ENCODE measurements at regions not wholly inside any gene's neighbourhood (a gene's known extent, or its start where the extent isn't known, plus 50 kb on each side); places are given as distances from the start of the nearest gene placed in this dataset.

DNA sequence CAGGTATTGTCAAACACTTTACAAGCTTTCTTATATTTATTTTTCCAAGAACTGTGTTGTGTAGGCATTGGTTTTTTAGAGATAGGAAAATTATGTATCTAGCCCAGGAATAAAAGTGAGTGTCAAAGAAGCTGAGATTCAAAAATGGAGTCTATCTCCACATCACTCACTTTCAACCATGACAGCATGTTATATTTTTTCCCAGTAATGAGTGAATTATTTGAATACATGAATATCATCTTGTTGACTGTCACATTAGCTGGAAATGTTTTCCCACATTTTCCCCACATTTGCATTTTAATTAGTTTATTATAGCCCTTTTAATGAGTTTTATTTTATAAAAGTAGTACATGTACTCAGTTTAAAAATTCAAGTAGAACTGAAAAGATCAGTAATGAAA is 693.7 kb downstream of the PCDH18 start:
- Histone ChIP-seq H4K91ac (ENCODE audit: insufficient read depth, low read depth, low read length) (no peak overlapping the region), H2BK20ac (ENCODE audit: low read depth, low read length) (no peak overlapping the region), H3K4me2 (ENCODE audit: low read depth, low read length) (no peak overlapping the region), H3K18ac (ENCODE audit: low read depth, low read length) (no peak overlapping the region), H3K4me3 (ENCODE audit: insufficient read depth, low read depth, low read length) (no peak overlapping the region), H2AFZ (replicated peaks; ENCODE audit: low read length, poor library complexity) (no peak overlapping the region), H3K23ac (ENCODE audit: low read depth, low read length) (no peak overlapping the region), H3K56ac (ENCODE audit: extremely low read depth, insufficient read depth, low read length) (no peak overlapping the region), H3K4ac (ENCODE audit: low read depth, low read length) (no peak overlapping the region), H3K9me3 (ENCODE audit: control insufficient read depth, insufficient read depth, low read length) (no peaks in the 10 kb centered on the region), H3K27me3 (ENCODE audit: control insufficient read depth, insufficient read depth, low read length) (no peaks in the 10 kb centered on the region), H3K4me1 (ENCODE audit: control insufficient read depth, insufficient read depth, low read length) (no peaks in the 10 kb centered on the region), H4K20me1 (ENCODE audit: insufficient read depth, low read length) (no peaks in the 10 kb centered on the region), H3K14ac (replicated peaks; ENCODE audit: low read depth, low read length) (no peak overlapping the region), H2AK5ac (ENCODE audit: low read depth, low read length) (no peak overlapping the region), H3K36me3 (ENCODE audit: control insufficient read depth, insufficient read depth, low read length) (no peaks in the 10 kb centered on the region), H2BK5ac (ENCODE audit: low read depth, low read length, poor library complexity, severe bottlenecking) (no peak overlapping the region), H2BK120ac (ENCODE audit: low read depth, low read length) (no peak overlapping the region), H3K9me1 (ENCODE audit: insufficient read depth, low read length) (no peaks in the 10 kb centered on the region), H4K8ac (ENCODE audit: low read depth in 2 of 2, low read length in 2 of 2) (no peak overlapping the region), H3K9ac (ENCODE audit: low read depth, low read length) (no peak overlapping the region), H4K5ac (ENCODE audit: low read depth, low read length) (no peak overlapping the region), H3K79me1 (ENCODE audit: low read depth in 1 of 2, low read length in 2 of 2) (no peaks in the 10 kb centered on the region), H2AK9ac (replicated peaks; ENCODE audit: low read depth, low read length, poor library complexity) (no peak overlapping the region), H2BK15ac (ENCODE audit: low read depth, low read length) (no peak overlapping the region), H3K27ac (ENCODE audit: insufficient read depth, low read length) (no peak overlapping the region)
- in situ Hi-C loops (cut with MboI; ENCODE audit: low sequenced_read_pairs): no loop called here
- ChIA-PET CTCF (interaction anchor here (1.1 to 1.4 kb wide), 2 partner anchors 10 to 12 kb away, joined by 3 read pairs; no protein-coding TSS in a partner anchor), POLR2A (ENCODE audit: unreplicated experiment) (no interaction called here)
- DNase-seq (no peak), ATAC-seq (ENCODE audit: low read depth) (no peak)
- no TSS peak for BruUV-seq (replicated peaks)
- TF ChIP-seq BHLHE40 (IDR thresholded peaks at IDR 0.05; ENCODE audit: low read depth, low read length) (no peak), MXI1 (IDR thresholded peaks at IDR 0.05; ENCODE audit: borderline replicate concordance, low read depth, low read length) (no peak), ELK1 (IDR thresholded peaks at IDR 0.05; ENCODE audit: borderline replicate concordance, low read depth, low read length) (no peak), CTCF (conservative IDR thresholded peaks at IDR 0.05; ENCODE audit: low read depth, low read length) (no peak), RCOR1 (IDR thresholded peaks at IDR 0.05; ENCODE audit: insufficient replicate concordance, low read length) (no peak), USF2 (IDR thresholded peaks at IDR 0.05; ENCODE audit: low read depth, low read length) (no peak), SMC3 (IDR thresholded peaks at IDR 0.05; ENCODE audit: low read depth, low read length) (no peak), RAD21 (IDR thresholded peaks at IDR 0.05; ENCODE audit: low read length) (no peak), RFX5 (IDR thresholded peaks at IDR 0.05; ENCODE audit: low read depth, low read length) (no peak)
- dilution Hi-C loops (cut with HindIII; ENCODE audit: low sequenced_read_pairs, unreplicated experiment): no loop called here
- intact Hi-C loops (cut with micrococcal nuclease): no loop called here

All from IMR-90 (cell line).